PC-3 (cell line): ENCODE measurements at regions not wholly inside any gene's neighbourhood (a gene's known extent, or its start where the extent isn't known, plus 50 kb on each side); places are given as distances from the start of the nearest gene placed in this dataset.
"Not testable (repeated sequence)": the region's sequence is repeated elsewhere in the genome, so short reads cannot be mapped to it uniquely, and the experiment has no call there.

ENCODE experiments used
- CTCF ChIP-seq: fragments of 300-600 bp; sonication (generic); conservative IDR thresholded peaks from 2 replicates; pipeline ENCODE4 v1.5.1; 2017; ENCODE audit warnings: antibody characterized with exemption, low read depth, mild to moderate bottlenecking, low read length
- EZH2 ChIP-seq: fragments of 300-600 bp; sonication (generic); IDR thresholded peaks from one replicate; pipeline ENCODE4 v1.6.1; 2017; ENCODE audit warnings: antibody characterized with exemption, mild to moderate bottlenecking, low read length; ENCODE audit not compliant: unreplicated experiment
- EZH2phosphoT487 ChIP-seq: fragments of 300-600 bp; sonication (generic); IDR thresholded peaks from 2 replicates; pipeline ENCODE4 v1.6.1; 2018; ENCODE audit warnings: mild to moderate bottlenecking, antibody characterized with exemption, low read length, borderline replicate concordance

GRCh38 chr4:131725521-131725920, 1423.6 kb upstream of the PCDH10 start:
- TF ChIP-seq CTCF, EZH2phosphoT487, EZH2: not testable (repeated sequence)
